Activated CD4-positive, alpha-beta memory T cell treated with anti-CD3 and anti-CD28 coated beads for 36 hours (primary cell): ENCODE measurements at regions not wholly inside any gene's neighbourhood (a gene's known extent, or its start where the extent isn't known, plus 50 kb on each side); places are given as distances from the start of the nearest gene placed in this dataset.

Source experiments
- CTCF ChIA-PET: fragments of 350-600 bp; sonication (Branson Sonifier 250); formaldehyde crosslinking; loops from one replicate; lab custom pipeline; 2021; ENCODE audit warnings: antibody characterized with exemption, inconsistent platforms; lab: Charles Lee
- POLR2A ChIA-PET: fragments of 350-600 bp; sonication (Branson Sonifier 250); formaldehyde crosslinking; loops from one replicate; lab custom pipeline; 2021; ENCODE audit warnings: antibody characterized with exemption; lab: Charles Lee
- DNase-seq: peaks from one replicate; pipeline ENCODE4 v3.0.0-alpha.2; 2020
- H3K27ac Mint-ChIP-seq: one replicate; pipeline ENCODE4 v1.8.0; 2021; ENCODE audit warnings: mixed read lengths
- H3K27me3 Mint-ChIP-seq: one replicate; pipeline ENCODE4 v1.8.0; 2021; ENCODE audit warnings: mixed read lengths
- H3K36me3 Mint-ChIP-seq: one replicate; pipeline ENCODE4 v1.8.0; 2021; ENCODE audit warnings: mixed read lengths
- H3K4me1 Mint-ChIP-seq: one replicate; pipeline ENCODE4 v1.8.0; 2021; ENCODE audit warnings: low read depth, mixed read lengths
- H3K4me3 Mint-ChIP-seq: one replicate; pipeline ENCODE4 v1.8.0; 2021; ENCODE audit warnings: mild to moderate bottlenecking, mixed read lengths
- H3K9me3 Mint-ChIP-seq: one replicate; pipeline ENCODE4 v1.8.0; 2021; ENCODE audit warnings: mixed read lengths
- intact Hi-C: fragments of 100-400 bp; cut with micrococcal nuclease; formaldehyde crosslinking; loops from one replicate; pipeline ENCODE4 v1.15.1; 2023

DNA sequence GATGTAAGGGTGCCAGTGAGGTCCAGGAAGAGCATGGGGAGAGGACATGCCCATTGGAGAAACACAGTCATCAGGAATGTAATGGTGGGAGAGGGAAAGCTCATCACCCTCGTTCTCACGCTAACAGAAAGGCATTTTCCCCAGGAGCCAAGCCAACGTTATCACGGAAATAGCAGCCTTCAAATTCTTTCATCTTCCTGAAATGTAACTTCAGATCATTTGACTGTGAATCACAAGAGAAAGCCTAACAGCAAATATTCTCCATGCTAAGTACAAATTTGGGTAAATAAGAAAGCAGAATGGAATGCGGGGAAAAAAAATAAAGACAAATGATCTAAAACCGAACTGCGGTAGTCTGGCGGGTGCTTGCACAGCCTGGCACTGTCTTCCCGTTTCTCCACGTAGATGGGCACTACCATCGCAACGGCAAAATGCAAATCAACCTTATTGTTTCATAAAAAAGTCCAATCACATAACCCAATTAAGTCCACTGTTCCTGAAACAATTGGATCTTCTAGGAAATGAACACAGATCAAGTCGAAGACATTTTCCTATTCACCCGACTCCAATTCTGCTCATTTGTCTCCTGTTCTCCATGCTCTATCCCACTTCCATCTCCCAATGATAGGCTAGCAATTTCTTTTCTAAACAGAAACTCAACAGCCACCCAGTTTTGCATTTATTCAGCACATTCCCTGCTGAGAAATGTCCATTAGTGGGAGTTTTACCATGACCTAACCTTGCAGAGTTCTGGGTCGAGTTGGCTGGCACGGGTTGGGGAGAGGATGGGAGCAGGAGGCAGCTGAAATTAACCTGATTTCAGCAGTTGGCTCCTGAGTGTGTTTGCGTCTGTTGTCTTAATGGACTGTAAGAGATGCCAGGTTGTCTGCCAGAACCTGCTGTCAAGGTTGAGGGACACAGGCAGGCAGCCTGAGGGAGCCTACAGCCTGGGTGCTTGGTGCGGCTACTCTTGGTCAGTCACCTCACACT, 74.6 kb upstream of the FRMD4A start:
- peaks cover 21% of the 10 kb centered on the region for H3K27me3 Mint-ChIP-seq
- H3K4me3 Mint-ChIP-seq: no peak overlapping the region
- peaks cover 18% of the 10 kb centered on the region for H3K4me1 Mint-ChIP-seq
- no peaks in the 10 kb centered on the region for H3K36me3 Mint-ChIP-seq
- no peak for DNase-seq
- H3K27ac Mint-ChIP-seq: no peak overlapping the region
- intact Hi-C loops: no loop called here
- H3K9me3 Mint-ChIP-seq: peaks cover 9% of the 10 kb centered on the region
- ChIA-PET POLR2A (no interaction called here), CTCF (no interaction called here)

DNA sequence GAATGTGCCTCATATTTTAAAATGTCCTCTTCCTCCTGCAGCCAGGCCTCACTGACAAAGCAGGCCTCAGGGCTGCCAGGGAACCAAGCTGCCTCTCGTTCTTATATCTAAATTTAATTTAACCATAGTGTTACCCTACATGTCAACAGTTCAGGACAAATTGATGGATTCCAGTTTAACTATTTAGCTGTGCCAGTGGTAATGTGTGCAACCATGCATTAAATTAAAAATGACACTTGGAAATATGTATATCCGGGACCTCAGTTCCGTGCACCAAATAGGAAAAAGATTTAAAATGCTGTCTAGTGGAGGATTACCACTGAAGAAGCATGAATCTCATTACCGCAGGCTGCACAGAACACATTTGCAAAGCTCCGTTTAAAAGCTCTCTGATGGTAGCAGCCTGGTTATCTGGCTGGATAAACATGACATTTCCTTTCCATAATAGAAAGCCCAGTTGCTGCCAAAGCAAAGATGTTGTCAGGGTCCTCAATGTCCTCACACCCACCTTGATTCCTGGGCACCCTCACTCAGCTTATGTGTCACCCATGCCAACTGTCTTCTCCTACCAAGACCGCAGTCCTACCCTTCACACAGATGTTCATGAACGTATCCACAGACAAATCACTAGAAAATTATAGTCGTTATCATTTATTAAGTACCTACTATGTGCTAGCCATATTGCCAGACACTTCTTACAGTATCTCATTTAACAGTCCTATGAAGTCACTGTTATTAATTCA, 73.3 kb upstream of the FRMD4A start:
- no peaks in the 10 kb centered on the region for H3K9me3 Mint-ChIP-seq
- H3K4me3 Mint-ChIP-seq: no peak overlapping the region
- H3K27me3 Mint-ChIP-seq: peaks cover 25% of the 10 kb centered on the region
- no peak for DNase-seq
- H3K4me1 Mint-ChIP-seq: peaks cover 5% of the 10 kb centered on the region
- intact Hi-C loops: no loop called here
- ChIA-PET POLR2A (no interaction called here), CTCF (interaction anchor here (0.8 kb wide), 1 partner anchor 207 kb away, joined by 3 read pairs; no protein-coding TSS in a partner anchor)
- H3K27ac Mint-ChIP-seq: no peak overlapping the region
- H3K36me3 Mint-ChIP-seq: no peaks in the 10 kb centered on the region

GRCh38 chr10:14403359-14403758, 72.6 kb upstream of the FRMD4A start:
- no peaks in the 10 kb centered on the region for H3K9me3 Mint-ChIP-seq
- ChIA-PET CTCF (interaction anchor here (0.8 kb wide), 1 partner anchor 206 kb away, joined by 3 read pairs; no protein-coding TSS in a partner anchor), POLR2A (no interaction called here)
- no peaks in the 10 kb centered on the region for H3K36me3 Mint-ChIP-seq
- H3K27ac Mint-ChIP-seq: no peak overlapping the region
- H3K4me1 Mint-ChIP-seq: no peaks in the 10 kb centered on the region
- intact Hi-C loops: no loop called here
- DNase-seq: no peak
- H3K27me3 Mint-ChIP-seq: peaks cover 27% of the 10 kb centered on the region
- H3K4me3 Mint-ChIP-seq: no peak overlapping the region

- no peaks in the 10 kb centered on the region for H3K36me3 Mint-ChIP-seq
- CTCF ChIA-PET: interaction anchor here (1.1 kb wide), 1 partner anchor 16 kb away, joined by 3 read pairs; no protein-coding TSS in a partner anchor
Observed at GRCh38 chr10:14399641-14400040, 68.9 kb upstream of the FRMD4A start.

DNA sequence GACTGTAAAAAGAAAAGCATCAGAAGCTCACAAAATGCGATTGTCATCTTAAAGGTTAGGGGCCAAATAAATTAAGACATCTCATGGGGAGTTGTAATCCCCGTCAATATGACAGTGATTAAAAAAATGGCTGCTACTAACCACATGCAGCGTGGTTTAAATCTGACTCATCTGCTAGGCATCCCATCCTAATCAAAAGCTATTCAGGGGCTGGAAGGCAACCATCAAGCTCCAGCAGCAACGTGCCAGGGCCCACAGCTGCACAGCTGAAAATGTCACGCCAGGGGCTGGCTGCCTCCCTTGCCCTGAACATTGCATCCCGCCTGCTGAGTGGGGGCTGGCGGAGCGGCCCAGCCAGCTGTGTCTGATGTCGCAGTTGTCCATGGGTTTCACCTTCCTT, 66.3 kb upstream of the FRMD4A start:
- no peak overlapping the region for H3K4me3 Mint-ChIP-seq

More at GRCh38 chr10:14399641-14400040, 68.9 kb upstream of the FRMD4A start:
- Mint-ChIP-seq H3K9me3 (peaks cover under 1% of the 10 kb centered on the region), H3K4me1 (no peaks in the 10 kb centered on the region), H3K27me3 (peaks cover 12% of the 10 kb centered on the region), H3K4me3 (no peak overlapping the region), H3K27ac (no peak overlapping the region)
- DNase-seq: no peak
- POLR2A ChIA-PET: no interaction called here
- intact Hi-C loops: no loop called here

DNA sequence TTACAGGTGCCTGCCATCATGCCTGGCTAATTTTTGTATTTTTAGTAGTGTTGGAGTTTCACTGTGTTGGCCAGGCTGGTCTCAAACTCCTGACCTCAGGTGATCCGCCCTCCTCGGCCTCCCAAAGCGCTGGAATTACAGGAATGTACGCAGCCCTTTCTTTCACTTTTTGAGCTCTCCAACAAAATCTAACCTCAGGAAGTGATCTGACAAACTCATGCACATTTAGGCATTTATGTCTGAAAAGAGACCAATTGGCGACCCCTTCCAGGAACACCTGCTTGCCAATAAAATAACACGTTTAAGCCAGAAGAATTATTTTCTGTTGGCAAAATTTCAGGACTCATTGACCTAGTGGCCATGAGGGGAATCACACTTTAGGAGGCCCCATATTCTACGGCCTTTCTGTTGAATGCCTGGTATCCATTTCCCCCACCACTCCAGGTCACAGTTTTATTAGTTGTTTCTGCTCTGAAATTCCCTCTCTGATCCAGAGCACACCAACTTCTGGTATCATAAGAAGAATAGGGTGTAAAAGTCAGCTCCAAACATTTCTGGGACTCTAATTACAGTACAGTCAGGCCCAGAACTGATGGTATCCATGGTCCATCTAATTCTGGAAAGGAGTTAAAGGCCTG, 65.8 kb upstream of the FRMD4A start:
- POLR2A ChIA-PET: no interaction called here
- H3K4me3 Mint-ChIP-seq: no peak overlapping the region
- no peaks in the 10 kb centered on the region for H3K36me3 Mint-ChIP-seq
- no peak overlapping the region for H3K27ac Mint-ChIP-seq
- no peak for DNase-seq
- intact Hi-C loops: no loop called here
- H3K4me1 Mint-ChIP-seq: peaks cover 3% of the 10 kb centered on the region
- peaks cover 9% of the 10 kb centered on the region for H3K9me3 Mint-ChIP-seq
- CTCF ChIA-PET: interaction anchor here (0.6 to 1.0 kb wide), 2 partner anchors 128 to 167 kb away, joined by 3 read pairs; no protein-coding TSS in a partner anchor
- H3K27me3 Mint-ChIP-seq: peaks cover 17% of the 10 kb centered on the region

More for the DNA sequence above, 66.3 kb upstream of the FRMD4A start:
- ChIA-PET CTCF (interaction anchor here (0.6 to 1.0 kb wide), 2 partner anchors 128 to 167 kb away, joined by 3 read pairs; no protein-coding TSS in a partner anchor), POLR2A (no interaction called here)
- Mint-ChIP-seq H3K36me3 (no peaks in the 10 kb centered on the region), H3K27ac (no peak overlapping the region), H3K4me1 (peaks cover 3% of the 10 kb centered on the region), H3K9me3 (peaks cover 9% of the 10 kb centered on the region), H3K27me3 (peaks cover 18% of the 10 kb centered on the region)
- DNase-seq: no peak
- intact Hi-C loops: no loop called here

- intact Hi-C loops: loop anchor here (5.0 kb wide), 1 partner anchor 428 kb away; no protein-coding TSS in a partner anchor
- CTCF ChIA-PET: interaction anchor here (1.1 kb wide), 1 partner anchor 15 kb away, joined by 5 read pairs; no protein-coding TSS in a partner anchor
- Mint-ChIP-seq H3K9me3 (peaks cover 14% of the 10 kb centered on the region), H3K36me3 (no peaks in the 10 kb centered on the region), H3K4me3 (no peak overlapping the region), H3K27ac (no peak overlapping the region), H3K27me3 (peaks cover 12% of the 10 kb centered on the region), H3K4me1 (peaks cover 24% of the 10 kb centered on the region)
- POLR2A ChIA-PET: no interaction called here
- no peak for DNase-seq
Observed at GRCh38 chr10:14394179-14394578, 63.5 kb upstream of the FRMD4A start.

DNA sequence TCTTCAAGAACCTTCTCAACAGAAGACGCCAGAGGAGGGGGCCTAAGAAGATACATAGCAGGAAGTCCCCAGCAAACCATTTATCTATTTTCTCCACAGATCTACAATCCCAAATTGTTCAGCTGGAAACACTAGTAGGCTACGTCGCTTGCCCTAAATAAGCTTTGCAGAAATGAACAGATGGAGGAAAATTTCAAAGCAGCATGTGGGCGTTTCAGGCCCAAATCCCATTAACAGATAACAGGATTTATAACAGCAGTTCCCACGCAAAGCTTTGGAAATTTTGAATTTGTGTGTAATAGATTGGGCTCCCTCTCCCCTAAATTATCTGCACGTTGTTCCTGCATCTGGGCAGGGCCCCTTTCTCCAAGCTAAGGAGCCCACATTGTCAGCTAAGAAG, 60.6 kb upstream of the FRMD4A start:
- CTCF ChIA-PET: no interaction called here

DNA sequence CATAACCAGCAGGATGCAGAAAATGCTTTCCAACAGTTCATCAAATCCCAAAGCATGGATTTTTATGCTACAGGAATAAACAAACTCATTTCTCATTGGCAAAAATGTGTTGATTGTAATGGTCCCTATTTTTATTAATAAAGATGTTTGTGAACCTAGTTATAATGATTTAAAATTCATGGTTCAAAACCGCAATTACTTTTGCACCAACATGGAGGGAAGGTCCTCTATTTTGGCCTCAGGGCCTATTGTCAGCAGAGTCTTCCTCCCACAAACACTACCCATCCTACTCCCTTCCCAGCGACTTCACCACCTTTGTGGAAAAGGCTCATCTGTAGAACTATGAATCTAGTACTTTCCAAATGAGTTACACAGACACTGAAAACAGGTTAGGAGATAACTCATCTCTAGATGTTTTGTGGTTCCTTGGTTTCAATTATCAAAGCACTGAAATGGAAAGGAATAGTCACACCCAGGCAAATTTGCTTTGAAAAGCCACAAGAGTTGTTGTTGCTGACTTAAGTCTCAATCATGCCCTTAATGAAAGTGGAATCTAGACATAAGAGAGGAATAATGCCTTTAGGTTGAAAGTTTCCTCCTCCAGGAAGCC, 59.4 kb upstream of the FRMD4A start:
- ChIA-PET CTCF (no interaction called here), POLR2A (no interaction called here)
- Mint-ChIP-seq H3K27ac (peak overlapping the region; percentile 0), H3K4me1 (peaks cover 45% of the 10 kb centered on the region), H3K9me3 (peaks cover 16% of the 10 kb centered on the region), H3K36me3 (no peaks in the 10 kb centered on the region), H3K4me3 (no peak overlapping the region), H3K27me3 (peaks cover 22% of the 10 kb centered on the region)
- intact Hi-C loops: loop anchor here (1.0 to 10.0 kb wide), 12 partner anchors 8 to 603 kb away; partner anchors contain the start of genes DCLRE1C, MEIG1 and SUV39H2
- peak; percentile 71 for DNase-seq

More for the DNA sequence above, 60.6 kb upstream of the FRMD4A start:
- Mint-ChIP-seq H3K4me1 (peaks cover 32% of the 10 kb centered on the region), H3K4me3 (no peak overlapping the region), H3K27ac (no peak overlapping the region), H3K36me3 (no peaks in the 10 kb centered on the region), H3K9me3 (peaks cover 16% of the 10 kb centered on the region), H3K27me3 (peaks cover 17% of the 10 kb centered on the region)
- no peak for DNase-seq
- intact Hi-C loops: loop anchor here (2.0 to 5.0 kb wide), 3 partner anchors 137 to 605 kb away; no protein-coding TSS in a partner anchor
- POLR2A ChIA-PET: no interaction called here

DNA sequence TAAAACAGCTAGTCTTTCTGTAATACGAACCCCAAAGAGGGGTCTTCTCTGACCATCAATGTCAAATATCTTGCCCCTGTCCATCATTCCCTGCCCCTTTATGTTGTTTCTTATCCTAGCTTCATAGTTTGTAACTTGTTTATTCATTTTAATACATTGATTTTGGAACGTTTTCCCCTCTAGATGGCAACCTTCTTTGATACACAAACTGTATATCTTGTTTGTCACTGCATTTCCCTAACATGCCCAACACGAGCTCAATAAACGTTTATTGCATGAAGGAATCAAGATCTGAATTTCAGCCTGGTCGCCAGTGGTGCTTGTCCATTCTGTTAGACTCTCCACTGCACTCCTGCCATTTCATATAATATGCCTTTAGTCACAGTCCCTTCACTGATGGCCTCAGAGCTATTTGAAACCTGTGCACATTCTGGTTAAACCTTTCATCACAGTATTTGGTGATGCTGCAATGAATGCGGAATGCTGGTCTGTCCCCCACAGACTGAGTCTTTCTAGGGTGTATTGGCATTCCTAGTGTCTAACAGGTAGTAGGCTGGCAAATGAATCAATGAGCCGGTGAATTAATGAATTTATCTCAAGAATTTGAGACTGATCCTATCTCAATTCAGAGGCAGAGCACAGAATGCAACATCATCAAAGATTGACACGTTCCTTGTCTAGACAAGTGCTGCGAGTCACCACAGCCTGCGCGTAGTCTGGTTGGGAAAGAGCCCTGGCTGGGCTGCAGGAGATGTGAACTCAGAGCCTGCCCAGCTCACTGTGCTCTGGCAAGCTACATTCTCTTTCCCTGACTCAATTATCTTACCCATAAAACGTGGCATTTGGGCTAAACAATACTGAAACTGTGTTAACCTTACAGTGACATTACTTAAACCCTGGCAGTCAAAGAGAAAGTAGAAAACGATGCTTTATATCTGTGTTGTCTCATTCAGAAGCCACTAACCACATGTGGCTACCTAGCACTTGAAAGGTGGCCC, 55.2 kb upstream of the FRMD4A start:
- no peak overlapping the region for H3K27ac Mint-ChIP-seq
- POLR2A ChIA-PET: interaction anchor here (1.1 to 2.0 kb wide), 2 partner anchors 23 to 200 kb away, joined by 4 to 7 read pairs; no protein-coding TSS in a partner anchor
- intact Hi-C loops: loop anchor here (1.0 to 10.0 kb wide), 3 partner anchors 23 to 569 kb away; partner anchors contain the start of genes DCLRE1C, MEIG1 and SUV39H2
- CTCF ChIA-PET: interaction anchor here (1.0 to 1.5 kb wide), 2 partner anchors 93 to 152 kb away, joined by 3 to 4 read pairs; no protein-coding TSS in a partner anchor
- DNase-seq: peak; percentile 73
- peaks cover 62% of the 10 kb centered on the region for H3K4me1 Mint-ChIP-seq
- no peak overlapping the region for H3K4me3 Mint-ChIP-seq
- H3K36me3 Mint-ChIP-seq: no peaks in the 10 kb centered on the region
- H3K9me3 Mint-ChIP-seq: peaks cover 7% of the 10 kb centered on the region
- peaks cover 27% of the 10 kb centered on the region for H3K27me3 Mint-ChIP-seq
